Neural crest cell (in vitro differentiated cells): ENCODE measurements at regions not wholly inside any gene's neighbourhood (a gene's known extent, or its start where the extent isn't known, plus 50 kb on each side); places are given as distances from the start of the nearest gene placed in this dataset.
"Not testable (repeated sequence)": the region's sequence is repeated elsewhere in the genome, so short reads cannot be mapped to it uniquely, and the experiment has no call there.

Experiments used
- DNase-seq: peaks from one replicate; pipeline ENCODE4 v3.0.0; 2021; ENCODE audit warnings: low read depth, mixed read lengths, low spot score
- H3K27ac Mint-ChIP-seq: one replicate; pipeline ENCODE4 v1.8.0; 2021; ENCODE audit warnings: mild to moderate bottlenecking, mixed read lengths; ENCODE audit not compliant: unreplicated experiment
- H3K27me3 Mint-ChIP-seq: 2 replicates; pipeline ENCODE4 v1.8.0; 2021; ENCODE audit warnings: low read depth, mild to moderate bottlenecking, mixed read lengths
- H3K36me3 Mint-ChIP-seq: 2 replicates; pipeline ENCODE4 v1.8.0; 2021; ENCODE audit warnings: low read depth, mild to moderate bottlenecking, mixed read lengths
- H3K4me1 Mint-ChIP-seq: 2 replicates; pipeline ENCODE4 v1.8.0; 2021; ENCODE audit warnings: mixed read lengths
- H3K4me3 Mint-ChIP-seq: one replicate; pipeline ENCODE4 v1.8.0; 2021; ENCODE audit warnings: mild to moderate bottlenecking, mixed read lengths
- H3K9me3 Mint-ChIP-seq: 2 replicates; pipeline ENCODE4 v1.8.0; 2021; ENCODE audit warnings: mixed read lengths

- H3K4me3 Mint-ChIP-seq, H3K4me1 Mint-ChIP-seq, H3K27ac Mint-ChIP-seq, H3K36me3 Mint-ChIP-seq, H3K27me3 Mint-ChIP-seq, DNase-seq, H3K9me3 Mint-ChIP-seq: not testable (repeated sequence)
Measured at GRCh38 chr7:65150105-65150504, 143.6 kb upstream of the ERV3-1 start.

DNA sequence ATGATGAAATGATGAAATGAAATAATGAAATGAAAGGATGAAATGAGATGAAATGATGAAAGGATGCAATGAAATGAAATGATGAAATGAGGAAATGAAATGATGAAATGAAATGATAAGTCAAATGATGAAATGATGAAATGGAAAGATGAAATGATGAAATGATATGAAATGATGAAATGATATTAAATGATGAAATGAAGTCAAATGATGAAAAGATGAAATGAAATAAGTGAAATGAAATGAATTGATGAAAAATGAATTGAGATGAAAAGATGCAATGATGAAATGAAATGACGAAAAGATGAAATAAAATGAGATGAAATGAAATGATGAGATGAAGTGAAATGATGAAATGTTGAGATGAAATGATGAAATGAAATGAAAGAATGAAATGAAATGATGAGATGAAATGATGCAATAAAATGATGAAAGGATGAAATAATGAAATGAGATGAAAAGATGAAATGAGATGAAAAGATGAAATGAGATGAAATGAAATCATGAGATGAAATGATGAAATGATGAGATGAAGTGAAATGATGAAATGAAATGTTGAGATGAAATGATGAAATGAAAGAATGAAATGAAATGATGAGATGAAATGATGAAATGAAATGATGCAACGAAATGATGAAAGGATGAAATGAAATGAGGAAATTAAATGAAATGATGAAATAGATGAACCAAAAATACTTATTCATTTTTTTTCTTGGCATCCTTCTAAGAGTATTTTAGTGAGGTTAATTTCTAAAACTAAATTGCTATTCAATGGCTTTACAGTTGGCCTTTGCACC, 139.8 kb upstream of the ERV3-1 start:
- H3K4me3 Mint-ChIP-seq, DNase-seq, H3K27ac Mint-ChIP-seq, H3K9me3 Mint-ChIP-seq, H3K27me3 Mint-ChIP-seq, H3K4me1 Mint-ChIP-seq, H3K36me3 Mint-ChIP-seq: not testable (repeated sequence)

DNA sequence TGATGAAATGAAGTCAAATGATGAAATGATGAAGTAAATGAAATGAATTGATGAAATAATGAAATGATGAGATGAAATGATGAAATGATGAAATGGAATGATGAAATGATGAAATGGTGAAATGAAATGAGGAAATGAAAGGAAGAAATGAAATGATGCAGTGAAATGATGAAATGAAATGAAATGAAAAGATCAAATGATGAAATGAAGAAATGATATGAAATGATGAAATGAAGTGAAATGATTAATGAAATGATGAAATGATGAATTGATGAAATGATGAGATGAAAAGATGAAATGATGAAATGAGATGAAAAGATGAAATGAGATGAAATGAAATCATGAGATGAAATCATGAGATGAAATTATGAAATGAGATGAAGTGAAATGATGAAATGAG, 139.2 kb upstream of the ERV3-1 start:
- H3K36me3 Mint-ChIP-seq, H3K4me1 Mint-ChIP-seq, H3K27ac Mint-ChIP-seq, H3K9me3 Mint-ChIP-seq, H3K4me3 Mint-ChIP-seq, H3K27me3 Mint-ChIP-seq, DNase-seq: not testable (repeated sequence)

DNA sequence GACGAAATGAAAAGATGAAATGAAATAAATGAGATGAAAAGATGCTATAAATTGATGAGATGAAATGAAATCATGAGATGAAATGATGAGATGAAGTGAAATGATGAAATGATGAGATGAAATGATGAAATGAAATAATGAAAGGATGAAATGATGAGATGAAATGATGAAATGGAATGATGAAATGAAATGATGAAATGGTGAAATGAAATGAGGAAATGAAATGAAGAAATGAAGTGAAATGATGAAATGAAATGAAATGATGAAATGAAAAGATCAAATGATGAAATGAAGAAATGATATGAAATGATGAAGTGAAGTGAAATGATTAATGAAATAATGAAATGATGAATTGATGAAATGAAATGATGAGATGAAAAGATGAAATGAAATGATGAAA, 138.5 kb upstream of the ERV3-1 start:
- not testable (repeated sequence) for H3K4me3 Mint-ChIP-seq

GRCh38 chr7:65144557-65144956, 138.1 kb upstream of the ERV3-1 start:
- not testable (repeated sequence) for H3K36me3 Mint-ChIP-seq, H3K9me3 Mint-ChIP-seq, H3K4me3 Mint-ChIP-seq, H3K4me1 Mint-ChIP-seq, H3K27ac Mint-ChIP-seq, H3K27me3 Mint-ChIP-seq, DNase-seq

More for the DNA sequence above, 138.5 kb upstream of the ERV3-1 start:
- H3K9me3 Mint-ChIP-seq, DNase-seq, H3K4me1 Mint-ChIP-seq, H3K27ac Mint-ChIP-seq, H3K36me3 Mint-ChIP-seq, H3K27me3 Mint-ChIP-seq: not testable (repeated sequence)

- not testable (repeated sequence) for H3K4me3 Mint-ChIP-seq, H3K27ac Mint-ChIP-seq, H3K9me3 Mint-ChIP-seq, H3K27me3 Mint-ChIP-seq, H3K4me1 Mint-ChIP-seq, H3K36me3 Mint-ChIP-seq, DNase-seq
Measured at GRCh38 chr7:65144119-65144518, 137.6 kb upstream of the ERV3-1 start.

- DNase-seq, H3K36me3 Mint-ChIP-seq, H3K9me3 Mint-ChIP-seq, H3K27me3 Mint-ChIP-seq, H3K4me1 Mint-ChIP-seq, H3K4me3 Mint-ChIP-seq, H3K27ac Mint-ChIP-seq: not testable (repeated sequence)
Measured at GRCh38 chr7:65141894-65142293, 135.4 kb upstream of the ERV3-1 start.

GRCh38 chr7:65141405-65141778, 134.9 kb upstream of the ERV3-1 start:
- H3K4me3 Mint-ChIP-seq, DNase-seq, H3K36me3 Mint-ChIP-seq, H3K9me3 Mint-ChIP-seq, H3K27me3 Mint-ChIP-seq, H3K4me1 Mint-ChIP-seq, H3K27ac Mint-ChIP-seq: not testable (repeated sequence)

- DNase-seq, H3K36me3 Mint-ChIP-seq, H3K4me1 Mint-ChIP-seq, H3K9me3 Mint-ChIP-seq, H3K27ac Mint-ChIP-seq, H3K27me3 Mint-ChIP-seq, H3K4me3 Mint-ChIP-seq: not testable (repeated sequence)
Measured at GRCh38 chr7:65140543-65141404, 134.3 kb upstream of the ERV3-1 start.

- not testable (repeated sequence) for H3K27ac Mint-ChIP-seq, H3K4me3 Mint-ChIP-seq, H3K36me3 Mint-ChIP-seq, H3K27me3 Mint-ChIP-seq, H3K9me3 Mint-ChIP-seq, H3K4me1 Mint-ChIP-seq, DNase-seq
Measured at GRCh38 chr7:65136850-65137249, 130.4 kb upstream of the ERV3-1 start.

DNA sequence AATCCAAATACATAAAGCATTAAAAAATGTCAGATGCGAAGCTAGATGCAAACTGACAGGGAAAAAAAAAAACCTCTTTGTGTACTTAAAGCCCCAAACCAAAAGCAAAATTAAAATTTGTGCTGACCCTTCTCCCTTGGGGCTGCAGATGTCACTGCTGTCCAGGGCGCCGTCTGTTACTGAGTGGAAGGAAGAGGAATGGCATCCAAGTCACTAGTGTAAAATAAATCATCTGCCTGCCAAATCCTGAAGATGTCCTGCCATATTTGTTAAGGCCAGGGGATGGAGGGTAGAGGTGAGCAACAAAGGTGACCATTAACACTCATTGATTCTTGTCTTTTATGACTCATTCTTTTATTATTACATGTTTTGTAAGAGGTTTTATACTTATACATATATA, 126.6 kb upstream of the ERV3-1 start:
- H3K4me1 Mint-ChIP-seq, H3K27ac Mint-ChIP-seq, H3K4me3 Mint-ChIP-seq, H3K27me3 Mint-ChIP-seq, H3K9me3 Mint-ChIP-seq, H3K36me3 Mint-ChIP-seq, DNase-seq: not testable (repeated sequence)

DNA sequence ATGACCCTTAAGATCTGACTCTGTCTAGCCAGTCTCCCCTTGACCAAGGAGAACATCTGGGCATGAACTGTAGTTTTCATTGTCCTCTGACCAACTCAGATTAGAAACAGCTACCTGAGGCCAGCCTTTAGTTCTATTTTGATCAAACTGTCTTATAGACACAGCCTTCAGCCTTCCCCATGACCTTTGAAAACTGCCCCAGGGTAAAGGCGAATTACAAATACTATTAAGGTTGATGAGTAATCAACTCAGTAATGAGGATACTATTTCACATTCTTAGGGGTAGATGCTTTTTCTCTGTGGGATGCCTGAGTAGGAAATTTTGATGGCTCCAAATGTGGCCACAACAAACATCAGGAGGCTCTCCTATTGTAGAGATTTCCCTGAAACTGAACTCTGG, 125.8 kb upstream of the ERV3-1 start:
- H3K36me3 Mint-ChIP-seq, H3K27me3 Mint-ChIP-seq, H3K9me3 Mint-ChIP-seq: not testable (repeated sequence)

DNA sequence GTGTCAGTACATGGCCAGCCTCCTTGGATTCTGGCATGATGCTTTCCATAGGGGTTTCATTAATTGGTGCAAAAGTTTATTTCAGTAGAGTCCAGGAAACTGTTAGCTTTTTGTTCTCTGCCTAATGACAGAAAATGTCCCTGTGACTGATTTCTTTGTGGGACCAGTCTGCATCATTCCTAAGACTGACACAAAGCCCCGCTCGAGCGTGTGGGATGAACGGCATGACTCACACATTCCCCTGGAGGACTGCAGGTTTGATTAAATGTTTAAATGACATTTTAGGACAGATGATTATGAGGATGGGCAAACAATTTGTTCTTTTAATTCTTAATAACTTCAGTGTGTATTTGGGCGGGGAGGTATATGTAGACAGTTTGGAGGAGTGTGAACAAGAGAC, 120.9 kb upstream of the ERV3-1 start:
- not testable (repeated sequence) for H3K4me3 Mint-ChIP-seq, H3K27me3 Mint-ChIP-seq, H3K36me3 Mint-ChIP-seq, DNase-seq, H3K9me3 Mint-ChIP-seq, H3K27ac Mint-ChIP-seq, H3K4me1 Mint-ChIP-seq

More for the DNA sequence above, 125.8 kb upstream of the ERV3-1 start:
- not testable (repeated sequence) for H3K4me3 Mint-ChIP-seq, H3K27ac Mint-ChIP-seq, DNase-seq, H3K4me1 Mint-ChIP-seq

- not testable (repeated sequence) for H3K4me1 Mint-ChIP-seq, H3K36me3 Mint-ChIP-seq
- H3K27me3 Mint-ChIP-seq = peaks cover 14% of the 10 kb centered on the region
Measured at GRCh38 chr7:65124600-65124999, 118.1 kb upstream of the ERV3-1 start.

More at GRCh38 chr7:65124600-65124999, 118.1 kb upstream of the ERV3-1 start:
- H3K9me3 Mint-ChIP-seq, H3K4me3 Mint-ChIP-seq, H3K27ac Mint-ChIP-seq, DNase-seq: not testable (repeated sequence)
